ENCODE measurements at regions not wholly inside any gene's neighbourhood (a gene's known extent, or its start where the extent isn't known, plus 50 kb on each side); places are given as distances from the start of the nearest gene placed in this dataset.
A peak's percentile ranks its signal among the peaks of the same experiment; 100 is the strongest.

GRCh38 chr10:85152911-85153310 is 824.5 kb downstream of the CCSER2 start:
- DNase-seq = no peak

DNA sequence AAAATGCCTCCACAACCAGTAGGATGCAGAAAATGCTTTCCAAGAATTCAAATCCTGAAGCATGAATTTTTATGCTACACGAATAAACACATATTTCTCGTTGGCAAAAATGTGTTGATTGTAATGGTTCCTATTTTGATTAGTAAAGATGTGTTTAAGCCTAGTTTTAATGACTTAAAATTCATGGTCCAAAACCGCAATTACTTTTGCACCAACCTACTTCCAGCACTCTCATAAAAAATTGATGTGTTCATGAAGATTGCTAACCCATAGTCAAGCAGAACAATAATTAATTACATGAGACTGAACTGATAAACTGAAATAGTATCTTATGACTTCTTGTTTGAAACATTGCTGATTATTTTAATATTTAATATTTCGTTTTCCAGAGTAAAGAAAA is 828.8 kb downstream of the CCSER2 start:
- no peak for DNase-seq

DNA sequence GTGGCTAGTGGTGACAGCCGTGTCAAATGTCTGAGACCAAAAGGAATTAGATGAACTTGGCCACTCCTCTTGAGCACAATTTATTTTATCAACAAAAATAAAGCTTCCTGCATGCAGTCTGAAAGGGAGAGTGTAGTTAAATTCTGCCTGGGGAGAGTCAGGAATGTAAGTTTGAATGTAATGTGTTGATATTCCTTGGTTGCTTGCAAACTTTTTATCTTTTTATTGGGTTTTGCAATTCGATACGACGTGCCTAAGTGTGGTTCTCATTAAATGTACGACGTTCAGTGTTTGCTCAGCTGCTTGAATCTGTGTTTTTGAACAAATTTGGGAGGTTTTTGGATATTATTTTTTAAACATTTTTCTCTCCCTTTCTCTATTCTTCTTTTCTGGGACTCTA is 839.9 kb downstream of the CCSER2 start:
- DNase-seq = no peak

DNA sequence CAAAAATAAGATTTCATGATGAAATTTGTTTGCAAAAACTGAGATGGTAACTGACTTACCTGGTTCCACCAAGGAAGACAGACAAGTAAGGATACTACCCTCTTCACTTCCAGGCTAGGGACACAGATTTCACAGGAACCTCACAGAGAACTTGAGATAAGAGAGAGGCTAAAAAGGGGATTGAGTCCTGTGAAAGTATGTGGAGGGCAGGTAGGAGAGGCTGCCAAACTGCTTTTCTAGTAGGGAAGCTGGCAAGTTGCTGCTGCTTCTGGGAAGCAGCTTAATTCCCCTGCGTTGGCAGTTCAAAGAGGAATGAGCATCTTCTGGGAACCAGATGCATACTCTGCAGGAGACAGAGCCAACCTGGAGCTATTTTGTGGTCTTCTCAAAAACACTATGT is 841.6 kb downstream of the CCSER2 start:
- no peak for DNase-seq

GRCh38 chr10:85175635-85176034 is 847.2 kb downstream of the CCSER2 start:
- DNase-seq = peak; percentile 35

GRCh38 chr10:85177767-85178166 is 849.4 kb downstream of the CCSER2 start:
- no peak for DNase-seq

DNA sequence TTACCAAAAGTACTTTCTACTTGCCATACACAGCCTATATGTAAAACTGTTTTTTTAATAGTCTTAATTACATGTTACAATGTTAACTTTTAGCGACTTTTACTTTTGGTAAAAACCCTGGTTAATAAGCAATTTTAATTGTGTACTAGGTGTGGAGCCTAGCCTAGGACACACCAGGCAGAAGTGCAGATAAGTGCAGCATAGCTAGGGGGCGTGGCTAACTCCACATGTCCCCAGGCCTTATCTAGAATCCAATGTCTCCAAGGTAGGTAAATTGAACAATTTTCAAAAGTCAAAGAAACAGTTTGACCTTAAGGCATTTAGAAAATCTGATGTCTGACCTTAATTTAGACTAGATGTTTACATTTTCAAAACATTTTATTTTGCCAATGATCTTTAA is 858.7 kb downstream of the CCSER2 start:
- DNase-seq = peak; percentile 16

DNA sequence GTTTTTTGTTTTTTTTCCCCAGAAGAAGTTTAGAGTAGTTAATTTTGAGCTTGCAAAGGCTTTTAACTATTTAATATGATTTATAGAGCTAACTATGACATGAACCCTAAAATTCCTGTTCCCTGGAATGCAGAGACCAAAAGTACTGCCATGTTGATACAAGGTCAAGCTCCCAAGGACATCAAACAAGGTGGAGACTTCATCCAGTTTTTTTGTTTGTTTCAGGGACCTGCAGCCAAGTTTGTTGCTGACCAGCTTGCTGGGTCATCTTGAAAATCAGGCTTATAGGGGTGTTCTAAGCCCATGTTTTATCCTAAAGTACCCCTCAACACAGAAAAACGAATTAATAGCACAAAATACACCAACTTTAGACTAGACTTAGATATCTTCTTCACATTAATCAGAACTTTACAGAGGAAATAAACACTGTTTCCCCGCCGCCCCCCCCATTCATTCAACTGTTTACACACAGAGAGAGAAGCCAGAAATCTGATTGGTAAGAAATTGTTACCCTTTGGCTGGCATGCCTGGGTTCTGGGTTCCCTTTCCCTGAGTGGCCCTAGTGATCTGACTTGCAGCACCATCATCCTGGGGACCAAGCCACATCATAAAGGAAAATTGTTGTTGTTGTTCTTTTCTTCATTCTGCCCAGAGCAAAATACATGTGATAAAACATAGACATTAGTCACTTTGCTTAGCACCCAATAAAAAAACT is 860.5 kb downstream of the CCSER2 start:
- no peak for DNase-seq

DNA sequence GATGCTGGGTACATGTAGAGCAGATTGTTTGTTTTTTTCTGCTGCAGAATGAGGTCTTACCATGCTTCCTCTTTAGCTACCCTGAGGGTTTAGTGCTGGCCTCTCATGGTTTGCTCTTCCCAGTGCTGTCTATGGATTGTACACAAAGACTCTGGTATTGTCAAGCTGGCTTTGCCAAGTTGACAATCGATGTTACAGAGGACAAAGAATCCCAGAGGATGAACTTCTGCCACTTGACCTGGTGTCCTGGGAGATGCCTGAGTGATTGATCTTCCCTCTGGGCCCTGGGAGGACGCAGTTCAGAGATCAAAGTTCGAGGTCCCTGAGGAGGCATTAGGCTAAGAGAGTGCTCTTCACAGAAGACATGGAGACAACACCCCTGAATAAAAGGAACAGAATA is 865.4 kb downstream of the CCSER2 start:
- no peak for DNase-seq

- DNase-seq = no peak
Measured at GRCh38 chr10:85194706-85195105, 866.3 kb downstream of the CCSER2 start.

DNA sequence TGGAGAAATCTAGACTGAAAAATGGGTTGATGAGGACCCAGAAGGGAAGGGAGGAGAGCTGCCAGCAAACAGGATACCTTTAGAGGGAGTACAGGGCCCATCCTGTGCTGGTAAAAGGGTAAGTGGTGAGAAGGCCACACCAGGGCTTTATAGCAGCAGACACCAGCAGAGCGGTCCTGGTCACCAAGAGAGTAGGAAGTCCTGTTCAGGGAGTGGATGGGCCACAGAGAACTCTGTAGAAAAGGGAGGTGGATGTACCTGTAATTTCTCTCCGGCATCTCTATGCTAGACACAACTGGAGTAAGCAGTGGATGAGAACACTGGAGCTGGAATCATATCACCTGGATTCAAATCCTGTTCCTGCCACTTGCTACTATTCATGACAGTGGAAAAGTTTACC is 867.2 kb downstream of the CCSER2 start:
- DNase-seq = no peak

GRCh38 chr10:85204814-85205213 is 876.4 kb downstream of the CCSER2 start:
- DNase-seq = no peak

DNA sequence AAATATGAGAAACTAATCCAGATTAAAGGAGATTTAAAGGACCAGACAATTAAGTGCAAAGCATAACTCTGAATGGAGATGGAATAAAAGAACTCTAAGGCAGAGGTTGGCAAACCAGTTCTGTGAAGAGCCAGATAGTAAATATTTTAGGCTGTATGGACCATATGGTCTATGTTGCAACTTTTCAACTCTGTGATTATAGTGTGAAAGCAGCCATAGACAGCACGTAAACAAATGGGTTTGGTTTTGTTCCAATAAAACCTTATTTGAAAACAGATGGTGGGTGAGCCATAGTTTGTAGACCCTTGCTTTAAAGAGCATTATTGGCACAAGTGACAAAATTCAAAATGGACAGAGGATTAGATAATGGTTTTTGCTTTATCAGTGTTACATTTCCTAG is 884.1 kb downstream of the CCSER2 start:
- no peak for DNase-seq

DNA sequence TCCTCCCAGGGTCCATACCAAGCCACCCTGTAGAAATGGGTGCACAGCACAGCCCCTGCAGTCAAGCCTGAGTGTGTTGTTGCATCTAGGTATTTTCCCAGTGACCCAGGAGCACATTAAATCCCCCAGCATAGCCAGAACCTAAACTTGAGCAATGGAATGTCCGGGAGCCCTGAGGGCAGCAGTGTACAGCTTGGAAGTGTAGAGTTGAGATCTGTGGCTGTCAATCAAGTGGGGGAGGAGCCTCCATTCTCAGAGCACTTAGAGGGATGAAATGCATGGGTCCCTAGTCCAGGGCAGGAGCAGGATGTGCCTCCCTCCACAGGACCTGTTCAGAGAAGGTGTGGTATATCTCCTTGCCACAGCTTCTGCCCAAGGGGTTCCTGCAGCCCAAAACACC is 885.1 kb downstream of the CCSER2 start:
- no peak for DNase-seq

GRCh38 chr10:85222300-85222699 is 893.9 kb downstream of the CCSER2 start:
- no peak for DNase-seq

GRCh38 chr10:85224366-85224940 is 896.1 kb downstream of the CCSER2 start:
- DNase-seq = no peak

- no peak for DNase-seq
Measured at GRCh38 chr10:85225311-85225710, 896.9 kb downstream of the CCSER2 start.

DNA sequence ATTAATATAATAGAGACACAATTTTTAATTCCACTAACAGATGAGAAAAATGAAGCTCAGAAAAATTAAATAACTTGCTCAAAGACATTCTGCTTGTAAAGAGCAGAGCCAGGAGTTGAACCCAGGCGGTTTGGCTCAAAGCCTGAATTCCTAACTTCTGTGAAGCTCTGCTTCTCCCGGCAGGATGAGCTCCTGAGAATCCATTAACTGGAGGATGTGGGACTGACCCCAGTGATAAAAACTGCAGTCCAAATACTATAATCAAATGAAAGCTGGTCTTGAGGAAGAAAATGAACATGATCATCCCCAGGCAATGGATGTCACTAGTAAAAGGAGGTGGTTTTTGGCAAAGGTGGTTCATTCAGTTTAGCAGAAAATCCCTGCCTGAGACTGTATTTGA is 898.2 kb downstream of the CCSER2 start:
- no peak for DNase-seq

GRCh38 chr10:85228726-85229125 is 900.3 kb downstream of the CCSER2 start:
- DNase-seq = no peak

GRCh38 chr10:85231534-85232270 is 903.3 kb downstream of the CCSER2 start:
- no peak for DNase-seq

GRCh38 chr10:85235258-85235657 is 906.9 kb downstream of the CCSER2 start:
- DNase-seq = no peak

DNA sequence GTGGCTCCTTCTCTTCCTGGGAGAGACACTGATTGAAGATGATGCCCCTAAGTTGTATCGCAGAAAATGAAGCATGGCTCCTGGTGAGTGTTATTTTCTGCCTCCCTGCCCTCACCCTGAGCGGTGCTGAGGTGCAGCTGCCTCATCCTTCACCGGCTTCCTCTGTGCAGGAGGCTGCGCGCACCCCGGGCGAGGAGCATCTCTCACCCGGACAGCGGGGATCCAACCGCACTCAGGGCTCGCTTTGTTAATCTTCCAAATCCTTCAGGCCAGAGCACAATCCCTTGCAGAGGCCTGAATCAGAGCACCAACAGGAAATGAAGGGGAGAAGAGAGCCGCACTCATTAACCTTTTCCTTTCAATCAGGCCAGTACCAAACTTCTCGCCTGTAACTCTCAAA is 910.3 kb downstream of the CCSER2 start:
- no peak for DNase-seq

DNA sequence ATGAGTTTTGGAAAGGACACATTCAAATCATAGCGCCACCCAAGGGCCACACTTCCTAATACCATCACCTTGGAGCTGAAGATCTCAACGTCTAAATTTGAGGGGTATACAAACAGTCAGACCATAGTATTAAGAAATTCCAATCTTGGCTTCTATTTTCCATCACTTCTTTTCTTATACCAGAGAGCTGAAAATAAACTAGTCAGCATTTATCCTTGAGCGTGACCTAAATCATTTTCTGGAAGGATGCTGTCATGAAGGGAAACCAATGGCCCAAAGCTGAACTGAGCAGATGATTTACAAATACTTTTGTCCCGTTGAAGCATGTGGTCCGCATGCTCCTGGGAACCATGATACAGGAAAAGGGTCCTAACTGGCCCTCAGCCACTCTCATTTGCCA is 921.9 kb downstream of the CCSER2 start:
- no peak for DNase-seq

DNA sequence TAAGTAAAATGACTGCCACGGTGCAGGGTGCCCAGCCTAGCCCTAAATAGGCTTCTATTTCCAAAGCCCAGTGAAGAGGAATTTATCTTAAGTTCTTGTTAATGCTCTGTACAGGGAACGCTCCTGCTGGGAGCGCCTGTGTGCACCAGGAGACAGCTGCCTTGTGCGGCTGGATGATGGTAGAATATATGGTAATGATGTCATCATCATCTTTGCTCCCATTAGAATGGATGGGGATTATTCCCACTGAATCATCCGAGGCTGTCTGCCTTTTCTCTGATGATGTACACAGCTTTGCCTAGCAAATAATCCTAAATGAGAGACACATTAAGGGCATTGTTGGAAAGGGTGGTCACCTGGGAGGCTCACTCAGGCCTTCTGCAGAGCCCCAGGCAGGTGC is 928.1 kb downstream of the CCSER2 start:
- no peak for DNase-seq

All from OCI-M1 (cell line).